HEK293 (cell line): ENCODE measurements at regions not wholly inside any gene's neighbourhood (a gene's known extent, or its start where the extent isn't known, plus 50 kb on each side); places are given as distances from the start of the nearest gene placed in this dataset.

Experiments used
- REPIN1 ChIP-seq: fragments of 450-650 bp; formaldehyde crosslinking; IDR thresholded peaks from 2 replicates; pipeline ENCODE4 v1.5.1; 2017; ENCODE audit warnings: missing biosample characterization, missing genetic modification characterization, low read depth
- ZBTB20 ChIP-seq: fragments of 450-650 bp; formaldehyde crosslinking; IDR thresholded peaks from 2 replicates; pipeline ENCODE4 v1.5.1; 2016; ENCODE audit warnings: missing biosample characterization, missing genetic modification characterization
- ZFP3 ChIP-seq: fragments of 450-650 bp; formaldehyde crosslinking; IDR thresholded peaks from 2 replicates; pipeline ENCODE4 v1.5.1; 2016; ENCODE audit warnings: low read depth, missing biosample characterization, missing genetic modification characterization
- ZNF184 ChIP-seq: fragments of 450-650 bp; IDR thresholded peaks from 2 replicates; pipeline ENCODE4 v1.5.1; 2018; ENCODE audit warnings: missing biosample characterization, mild to moderate bottlenecking, missing genetic modification characterization
- ZNF423 ChIP-seq: fragments of 450-650 bp; formaldehyde crosslinking; IDR thresholded peaks from 2 replicates; pipeline ENCODE4 v1.5.1; 2016; ENCODE audit warnings: missing biosample characterization, missing genetic modification characterization
- ZNF561 ChIP-seq: fragments of 450-650 bp; IDR thresholded peaks from 2 replicates; pipeline ENCODE4 v1.5.1; 2018; ENCODE audit warnings: missing biosample characterization, missing genetic modification characterization, borderline replicate concordance
- ZNF610 ChIP-seq: fragments of 450-650 bp; formaldehyde crosslinking; IDR thresholded peaks from 2 replicates; pipeline ENCODE4 v1.5.1; 2016; ENCODE audit warnings: missing biosample characterization, missing genetic modification characterization, borderline replicate concordance
- ZNF623 ChIP-seq: fragments of 450-650 bp; formaldehyde crosslinking; IDR thresholded peaks from 2 replicates; pipeline ENCODE4 v1.5.1; 2016; ENCODE audit warnings: missing biosample characterization, missing genetic modification characterization
- TF ChIP-seq, protein P1 (sequence below): fragments of 450-650 bp; formaldehyde crosslinking; IDR thresholded peaks from 2 replicates; pipeline ENCODE4 v1.5.1; 2017; ENCODE audit warnings: missing biosample characterization, missing genetic modification characterization
- TF ChIP-seq, protein P2 (sequence below): fragments of 450-650 bp; formaldehyde crosslinking; IDR thresholded peaks from 2 replicates; pipeline ENCODE4 v1.5.1; 2016; ENCODE audit warnings: missing biosample characterization, missing genetic modification characterization
- TF ChIP-seq, protein P3 (sequence below): fragments of 450-650 bp; formaldehyde crosslinking; IDR thresholded peaks from 2 replicates; pipeline ENCODE4 v1.5.1; 2016; ENCODE audit warnings: missing biosample characterization, missing genetic modification characterization
- TF ChIP-seq, protein P4 (sequence below): fragments of 450-650 bp; formaldehyde crosslinking; IDR thresholded peaks from 2 replicates; pipeline ENCODE4 v1.5.1; 2016; ENCODE audit warnings: missing biosample characterization, missing genetic modification characterization

DNA sequence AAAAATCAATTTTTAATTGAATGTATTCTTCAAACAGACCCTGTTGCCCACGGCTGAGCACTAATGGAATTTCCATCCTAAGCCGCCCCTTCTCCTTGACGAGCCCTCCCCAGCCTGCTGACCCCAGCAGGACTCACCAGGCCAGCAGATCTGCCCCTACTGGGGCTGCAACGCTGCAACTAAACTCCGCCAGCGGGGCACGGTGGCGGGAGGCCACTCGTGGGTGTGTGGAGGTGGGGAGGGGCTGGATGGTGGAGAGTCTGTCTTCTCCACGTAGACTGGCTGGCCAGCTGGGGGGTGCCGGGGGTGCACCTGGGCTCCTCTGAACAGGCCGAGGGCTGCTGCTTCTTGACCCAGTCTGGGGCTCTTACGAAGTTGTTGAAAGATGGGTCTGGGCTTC, 67.8 kb downstream of the ENGASE start:
- TF ChIP-seq, protein P1, sequence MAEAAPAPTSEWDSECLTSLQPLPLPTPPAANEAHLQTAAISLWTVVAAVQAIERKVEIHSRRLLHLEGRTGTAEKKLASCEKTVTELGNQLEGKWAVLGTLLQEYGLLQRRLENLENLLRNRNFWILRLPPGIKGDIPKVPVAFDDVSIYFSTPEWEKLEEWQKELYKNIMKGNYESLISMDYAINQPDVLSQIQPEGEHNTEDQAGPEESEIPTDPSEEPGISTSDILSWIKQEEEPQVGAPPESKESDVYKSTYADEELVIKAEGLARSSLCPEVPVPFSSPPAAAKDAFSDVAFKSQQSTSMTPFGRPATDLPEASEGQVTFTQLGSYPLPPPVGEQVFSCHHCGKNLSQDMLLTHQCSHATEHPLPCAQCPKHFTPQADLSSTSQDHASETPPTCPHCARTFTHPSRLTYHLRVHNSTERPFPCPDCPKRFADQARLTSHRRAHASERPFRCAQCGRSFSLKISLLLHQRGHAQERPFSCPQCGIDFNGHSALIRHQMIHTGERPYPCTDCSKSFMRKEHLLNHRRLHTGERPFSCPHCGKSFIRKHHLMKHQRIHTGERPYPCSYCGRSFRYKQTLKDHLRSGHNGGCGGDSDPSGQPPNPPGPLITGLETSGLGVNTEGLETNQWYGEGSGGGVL (tag by site-specific recombination): no peak
- TF ChIP-seq REPIN1 (no peak), ZNF423 (no peak), ZNF561 (tag by site-specific recombination) (no peak), ZNF623 (tag by site-specific recombination) (no peak), ZBTB20 (no peak), ZFP3 (tag by site-specific recombination) (no peak), ZNF184 (tag by site-specific recombination) (no peak), ZNF610 (tag by site-specific recombination) (no peak)
- TF ChIP-seq, protein P2, sequence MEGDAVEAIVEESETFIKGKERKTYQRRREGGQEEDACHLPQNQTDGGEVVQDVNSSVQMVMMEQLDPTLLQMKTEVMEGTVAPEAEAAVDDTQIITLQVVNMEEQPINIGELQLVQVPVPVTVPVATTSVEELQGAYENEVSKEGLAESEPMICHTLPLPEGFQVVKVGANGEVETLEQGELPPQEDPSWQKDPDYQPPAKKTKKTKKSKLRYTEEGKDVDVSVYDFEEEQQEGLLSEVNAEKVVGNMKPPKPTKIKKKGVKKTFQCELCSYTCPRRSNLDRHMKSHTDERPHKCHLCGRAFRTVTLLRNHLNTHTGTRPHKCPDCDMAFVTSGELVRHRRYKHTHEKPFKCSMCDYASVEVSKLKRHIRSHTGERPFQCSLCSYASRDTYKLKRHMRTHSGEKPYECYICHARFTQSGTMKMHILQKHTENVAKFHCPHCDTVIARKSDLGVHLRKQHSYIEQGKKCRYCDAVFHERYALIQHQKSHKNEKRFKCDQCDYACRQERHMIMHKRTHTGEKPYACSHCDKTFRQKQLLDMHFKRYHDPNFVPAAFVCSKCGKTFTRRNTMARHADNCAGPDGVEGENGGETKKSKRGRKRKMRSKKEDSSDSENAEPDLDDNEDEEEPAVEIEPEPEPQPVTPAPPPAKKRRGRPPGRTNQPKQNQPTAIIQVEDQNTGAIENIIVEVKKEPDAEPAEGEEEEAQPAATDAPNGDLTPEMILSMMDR (tag by site-specific recombination): no peak
- TF ChIP-seq, protein P3, sequence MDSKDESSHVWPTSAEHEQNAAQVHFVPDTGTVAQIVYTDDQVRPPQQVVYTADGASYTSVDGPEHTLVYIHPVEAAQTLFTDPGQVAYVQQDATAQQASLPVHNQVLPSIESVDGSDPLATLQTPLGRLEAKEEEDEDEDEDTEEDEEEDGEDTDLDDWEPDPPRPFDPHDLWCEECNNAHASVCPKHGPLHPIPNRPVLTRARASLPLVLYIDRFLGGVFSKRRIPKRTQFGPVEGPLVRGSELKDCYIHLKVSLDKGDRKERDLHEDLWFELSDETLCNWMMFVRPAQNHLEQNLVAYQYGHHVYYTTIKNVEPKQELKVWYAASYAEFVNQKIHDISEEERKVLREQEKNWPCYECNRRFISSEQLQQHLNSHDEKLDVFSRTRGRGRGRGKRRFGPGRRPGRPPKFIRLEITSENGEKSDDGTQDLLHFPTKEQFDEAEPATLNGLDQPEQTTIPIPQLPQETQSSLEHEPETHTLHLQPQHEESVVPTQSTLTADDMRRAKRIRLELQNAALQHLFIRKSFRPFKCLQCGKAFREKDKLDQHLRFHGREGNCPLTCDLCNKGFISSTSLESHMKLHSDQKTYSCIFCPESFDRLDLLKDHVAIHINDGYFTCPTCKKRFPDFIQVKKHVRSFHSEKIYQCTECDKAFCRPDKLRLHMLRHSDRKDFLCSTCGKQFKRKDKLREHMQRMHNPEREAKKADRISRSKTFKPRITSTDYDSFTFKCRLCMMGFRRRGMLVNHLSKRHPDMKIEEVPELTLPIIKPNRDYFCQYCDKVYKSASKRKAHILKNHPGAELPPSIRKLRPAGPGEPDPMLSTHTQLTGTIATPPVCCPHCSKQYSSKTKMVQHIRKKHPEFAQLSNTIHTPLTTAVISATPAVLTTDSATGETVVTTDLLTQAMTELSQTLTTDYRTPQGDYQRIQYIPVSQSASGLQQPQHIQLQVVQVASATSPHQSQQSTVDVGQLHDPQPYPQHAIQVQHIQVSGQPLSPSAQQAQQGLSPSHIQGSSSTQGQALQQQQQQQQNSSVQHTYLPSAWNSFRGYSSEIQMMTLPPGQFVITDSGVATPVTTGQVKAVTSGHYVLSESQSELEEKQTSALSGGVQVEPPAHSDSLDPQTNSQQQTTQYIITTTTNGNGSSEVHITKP (tag by site-specific recombination): no peak
- TF ChIP-seq, protein P4, sequence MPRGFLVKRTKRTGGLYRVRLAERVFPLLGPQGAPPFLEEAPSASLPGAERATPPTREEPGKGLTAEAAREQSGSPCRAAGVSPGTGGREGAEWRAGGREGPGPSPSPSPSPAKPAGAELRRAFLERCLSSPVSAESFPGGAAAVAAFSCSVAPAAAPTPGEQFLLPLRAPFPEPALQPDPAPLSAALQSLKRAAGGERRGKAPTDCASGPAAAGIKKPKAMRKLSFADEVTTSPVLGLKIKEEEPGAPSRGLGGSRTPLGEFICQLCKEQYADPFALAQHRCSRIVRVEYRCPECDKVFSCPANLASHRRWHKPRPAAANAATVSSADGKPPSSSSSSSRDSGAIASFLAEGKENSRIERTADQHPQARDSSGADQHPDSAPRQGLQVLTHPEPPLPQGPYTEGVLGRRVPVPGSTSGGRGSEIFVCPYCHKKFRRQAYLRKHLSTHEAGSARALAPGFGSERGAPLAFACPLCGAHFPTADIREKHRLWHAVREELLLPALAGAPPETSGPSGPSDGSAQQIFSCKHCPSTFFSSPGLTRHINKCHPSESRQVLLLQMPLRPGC (tag by site-specific recombination): no peak
